ENCODE measurements at regions not wholly inside any gene's neighbourhood (a gene's known extent, or its start where the extent isn't known, plus 50 kb on each side); places are given as distances from the start of the nearest gene placed in this dataset.

DNA sequence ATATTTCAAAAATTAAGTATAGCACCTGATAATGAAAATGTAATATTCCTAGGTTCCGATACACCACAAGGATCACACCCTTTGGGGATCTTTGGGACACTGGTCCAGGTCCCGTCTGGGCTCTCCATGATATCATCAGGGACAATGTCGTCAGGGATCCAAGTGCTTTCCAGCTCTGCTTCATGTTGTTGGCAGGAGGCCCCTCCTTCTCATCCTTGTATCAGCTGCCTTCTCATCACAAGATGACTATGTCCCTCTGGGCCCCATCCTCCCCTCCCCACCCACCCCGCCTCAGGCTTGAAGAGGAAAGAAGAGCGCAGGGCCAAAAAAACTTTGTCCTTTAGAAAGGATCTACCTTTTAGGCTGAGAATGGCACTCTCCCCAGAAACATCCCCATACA is 128.3 kb upstream of the KLF3 start:
- Histone ChIP-seq H3K36me3 (ENCODE audit: low read depth) (no peaks in the 10 kb centered on the region), H3K27ac (ENCODE audit: poor library complexity, severe bottlenecking) (no peak overlapping the region), H3K4me1 (ENCODE audit: insufficient read depth, poor library complexity, severe bottlenecking) (no peaks in the 10 kb centered on the region), H3K4me3 (ENCODE audit: severe bottlenecking) (no peak overlapping the region), H3K27me3 (ENCODE audit: insufficient read depth, poor library complexity, severe bottlenecking) (no peaks in the 10 kb centered on the region), H3K9me3 (ENCODE audit: severe bottlenecking) (no peaks in the 10 kb centered on the region)
- ATAC-seq (ENCODE audit: low read depth) (no peak), DNase-seq (ENCODE audit: low spot score) (no peak)
- TF ChIP-seq, protein P1, sequence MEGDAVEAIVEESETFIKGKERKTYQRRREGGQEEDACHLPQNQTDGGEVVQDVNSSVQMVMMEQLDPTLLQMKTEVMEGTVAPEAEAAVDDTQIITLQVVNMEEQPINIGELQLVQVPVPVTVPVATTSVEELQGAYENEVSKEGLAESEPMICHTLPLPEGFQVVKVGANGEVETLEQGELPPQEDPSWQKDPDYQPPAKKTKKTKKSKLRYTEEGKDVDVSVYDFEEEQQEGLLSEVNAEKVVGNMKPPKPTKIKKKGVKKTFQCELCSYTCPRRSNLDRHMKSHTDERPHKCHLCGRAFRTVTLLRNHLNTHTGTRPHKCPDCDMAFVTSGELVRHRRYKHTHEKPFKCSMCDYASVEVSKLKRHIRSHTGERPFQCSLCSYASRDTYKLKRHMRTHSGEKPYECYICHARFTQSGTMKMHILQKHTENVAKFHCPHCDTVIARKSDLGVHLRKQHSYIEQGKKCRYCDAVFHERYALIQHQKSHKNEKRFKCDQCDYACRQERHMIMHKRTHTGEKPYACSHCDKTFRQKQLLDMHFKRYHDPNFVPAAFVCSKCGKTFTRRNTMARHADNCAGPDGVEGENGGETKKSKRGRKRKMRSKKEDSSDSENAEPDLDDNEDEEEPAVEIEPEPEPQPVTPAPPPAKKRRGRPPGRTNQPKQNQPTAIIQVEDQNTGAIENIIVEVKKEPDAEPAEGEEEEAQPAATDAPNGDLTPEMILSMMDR (IDR thresholded peaks at IDR 0.05; ENCODE audit: poor library complexity, severe bottlenecking) = no peak

DNA sequence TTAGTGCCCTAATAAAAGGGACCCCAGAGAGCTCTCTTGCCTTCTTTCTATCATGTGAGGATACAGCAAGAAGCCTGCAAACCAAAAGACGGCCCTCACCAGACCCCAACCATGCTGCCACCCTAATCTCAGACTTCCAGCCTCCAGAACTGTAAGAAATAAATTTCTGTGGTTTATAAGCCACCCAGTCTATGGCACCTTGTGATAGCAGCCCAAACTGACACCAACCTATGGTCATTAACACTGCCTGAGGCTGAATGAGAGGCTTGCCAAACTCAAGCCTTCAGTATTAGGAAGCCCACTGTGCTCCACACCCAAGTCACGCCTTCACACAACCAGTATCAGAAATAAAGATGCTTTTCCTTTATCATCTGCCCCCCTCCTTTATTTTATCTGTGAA is 127.3 kb upstream of the KLF3 start:
- Histone ChIP-seq H3K9me3 (ENCODE audit: severe bottlenecking) (no peaks in the 10 kb centered on the region), H3K27ac (ENCODE audit: poor library complexity, severe bottlenecking) (no peak overlapping the region), H3K36me3 (ENCODE audit: low read depth) (no peaks in the 10 kb centered on the region), H3K27me3 (ENCODE audit: insufficient read depth, poor library complexity, severe bottlenecking) (no peaks in the 10 kb centered on the region), H3K4me3 (ENCODE audit: severe bottlenecking) (no peak overlapping the region), H3K4me1 (ENCODE audit: insufficient read depth, poor library complexity, severe bottlenecking) (no peaks in the 10 kb centered on the region)
- no peak for ATAC-seq (ENCODE audit: low read depth)
- DNase-seq (ENCODE audit: low spot score) = no peak
- TF ChIP-seq, protein P1 (IDR thresholded peaks at IDR 0.05; ENCODE audit: poor library complexity, severe bottlenecking) = no peak

DNA sequence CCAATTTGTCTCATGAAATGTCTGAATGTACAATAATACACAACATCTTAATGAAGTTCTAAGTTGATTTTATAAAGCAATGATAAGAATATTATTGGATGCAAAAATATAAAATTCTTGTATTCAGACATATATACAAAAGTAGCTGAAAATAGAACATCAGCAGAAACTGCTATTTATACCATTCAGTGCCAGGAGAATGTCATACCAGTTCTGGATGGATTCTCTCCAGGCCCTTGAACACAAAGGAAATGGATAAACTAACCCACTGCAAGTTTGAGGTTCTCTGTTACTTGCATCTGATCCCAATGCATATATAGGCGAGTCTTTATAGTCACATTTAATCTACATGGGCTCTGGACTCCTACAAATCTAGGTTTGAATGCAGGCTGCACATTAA is 126.3 kb upstream of the KLF3 start:
- no peaks in the 10 kb centered on the region for H3K4me1 ChIP-seq (ENCODE audit: insufficient read depth, poor library complexity, severe bottlenecking)
- H3K36me3 ChIP-seq (ENCODE audit: low read depth) = no peaks in the 10 kb centered on the region
- no peak for DNase-seq (ENCODE audit: low spot score)
- no peaks in the 10 kb centered on the region for H3K27me3 ChIP-seq (ENCODE audit: insufficient read depth, poor library complexity, severe bottlenecking)
- H3K4me3 ChIP-seq (ENCODE audit: severe bottlenecking) = no peak overlapping the region
- ATAC-seq (ENCODE audit: low read depth) = no peak
- TF ChIP-seq, protein P1 (IDR thresholded peaks at IDR 0.05; ENCODE audit: poor library complexity, severe bottlenecking) = no peak
- H3K9me3 ChIP-seq (ENCODE audit: severe bottlenecking) = no peaks in the 10 kb centered on the region
- no peak overlapping the region for H3K27ac ChIP-seq (ENCODE audit: poor library complexity, severe bottlenecking)

DNA sequence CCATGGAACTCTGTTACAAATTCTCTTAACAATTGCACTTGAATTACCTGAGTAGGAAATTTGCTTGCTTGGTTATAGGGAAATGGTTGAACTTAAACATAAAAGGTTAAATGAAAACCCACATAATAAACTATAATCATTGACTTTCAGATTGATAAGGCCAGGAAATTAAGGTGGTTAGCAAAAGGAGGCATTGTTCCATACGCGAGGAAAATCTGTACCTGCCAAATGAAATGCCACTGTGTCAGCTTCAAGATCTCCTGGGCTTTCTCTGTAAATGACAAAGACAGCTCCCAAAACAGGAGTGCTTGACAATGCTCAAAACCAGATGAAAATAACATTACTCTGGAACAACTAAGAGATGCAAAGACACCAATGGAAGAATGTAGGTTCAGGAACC is 125.5 kb upstream of the KLF3 start:
- Histone ChIP-seq H3K4me3 (ENCODE audit: severe bottlenecking) (no peak overlapping the region), H3K36me3 (ENCODE audit: low read depth) (no peaks in the 10 kb centered on the region), H3K27ac (ENCODE audit: poor library complexity, severe bottlenecking) (no peak overlapping the region), H3K9me3 (ENCODE audit: severe bottlenecking) (no peaks in the 10 kb centered on the region), H3K4me1 (ENCODE audit: insufficient read depth, poor library complexity, severe bottlenecking) (no peaks in the 10 kb centered on the region), H3K27me3 (ENCODE audit: insufficient read depth, poor library complexity, severe bottlenecking) (no peaks in the 10 kb centered on the region)
- DNase-seq (ENCODE audit: low spot score) (no peak), ATAC-seq (ENCODE audit: low read depth) (no peak)
- TF ChIP-seq, protein P1 (IDR thresholded peaks at IDR 0.05; ENCODE audit: poor library complexity, severe bottlenecking) = no peak

DNA sequence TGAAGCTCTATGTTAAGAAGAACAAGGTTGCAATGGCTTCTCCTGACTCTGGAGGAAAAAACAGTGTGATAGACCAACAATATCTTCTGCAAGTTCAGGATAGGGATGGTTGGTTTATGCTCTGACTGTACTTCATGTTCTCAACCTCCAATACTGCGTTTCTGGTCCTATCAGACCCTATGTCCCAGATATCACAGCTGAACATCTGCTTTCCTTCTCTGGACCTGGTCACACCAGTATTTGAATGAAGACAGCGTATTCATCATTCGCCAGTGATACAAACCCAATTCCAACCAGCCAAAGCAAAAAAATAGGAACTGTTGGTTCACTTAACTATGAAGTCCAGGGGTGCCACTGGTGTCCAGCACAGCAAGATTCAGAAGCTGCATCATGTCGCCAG is 124.5 kb upstream of the KLF3 start:
- TF ChIP-seq, protein P1 (IDR thresholded peaks at IDR 0.05; ENCODE audit: poor library complexity, severe bottlenecking) = no peak

More for the DNA sequence above, 124.5 kb upstream of the KLF3 start:
- no peaks in the 10 kb centered on the region for H3K36me3 ChIP-seq (ENCODE audit: low read depth)
- no peaks in the 10 kb centered on the region for H3K4me1 ChIP-seq (ENCODE audit: insufficient read depth, poor library complexity, severe bottlenecking)
- H3K9me3 ChIP-seq (ENCODE audit: severe bottlenecking) = no peaks in the 10 kb centered on the region
- no peak overlapping the region for H3K27ac ChIP-seq (ENCODE audit: poor library complexity, severe bottlenecking)
- H3K4me3 ChIP-seq (ENCODE audit: severe bottlenecking) = no peak overlapping the region
- no peaks in the 10 kb centered on the region for H3K27me3 ChIP-seq (ENCODE audit: insufficient read depth, poor library complexity, severe bottlenecking)
- ATAC-seq (ENCODE audit: low read depth) = no peak
- DNase-seq (ENCODE audit: low spot score) = no peak

All from RWPE2 (cell line).